WTC11 (cell line): ENCODE measurements at regions not wholly inside any gene's neighbourhood (a gene's known extent, or its start where the extent isn't known, plus 50 kb on each side); places are given as distances from the start of the nearest gene placed in this dataset.
"Not testable (repeated sequence)": the region's sequence is repeated elsewhere in the genome, so short reads cannot be mapped to it uniquely, and the experiment has no call there.

Source experiments
- CREM ChIP-seq: sonication (generic); formaldehyde crosslinking; IDR thresholded peaks from 2 replicates; pipeline ENCODE4 v1.8.1; 2022; ENCODE audit warnings: mild to moderate bottlenecking, missing genetic modification reagents, moderate library complexity
- CTCF ChIP-seq: fragments of 200-600 bp; IDR thresholded peaks from 2 replicates; pipeline ENCODE4 v1.8.0; 2022; ENCODE audit warnings: antibody characterized with exemption
- E2F1 ChIP-seq: sonication (generic); formaldehyde crosslinking; IDR thresholded peaks from 2 replicates; pipeline ENCODE4 v1.8.0; 2022; ENCODE audit warnings: mild to moderate bottlenecking, missing genetic modification reagents
- JUN ChIP-seq: sonication (generic); formaldehyde crosslinking; IDR thresholded peaks from 2 replicates; pipeline ENCODE4 v1.8.0; 2023; ENCODE audit warnings: mild to moderate bottlenecking, missing genetic modification reagents
- MXD4 ChIP-seq: fragments of 250-450 bp; sonication (Bioruptor Pico); IDR thresholded peaks from 2 replicates; pipeline ENCODE4 v1.8.0; 2021; ENCODE audit warnings: mild to moderate bottlenecking, moderate library complexity, borderline replicate concordance
- NFE2L1 ChIP-seq: sonication (generic); formaldehyde crosslinking; IDR thresholded peaks from 2 replicates; pipeline ENCODE4 v1.8.1; 2023; ENCODE audit warnings: missing genetic modification reagents
- NR2C2 ChIP-seq: sonication (generic); formaldehyde crosslinking; IDR thresholded peaks from 2 replicates; pipeline ENCODE4 v1.8.0; 2022; ENCODE audit warnings: mild to moderate bottlenecking, missing genetic modification reagents
- SP1 ChIP-seq: sonication (generic); formaldehyde crosslinking; conservative IDR thresholded peaks from 2 replicates; pipeline ENCODE4 v1.8.1; 2022; ENCODE audit warnings: missing genetic modification reagents
- USF2 ChIP-seq: sonication (generic); formaldehyde crosslinking; IDR thresholded peaks from 2 replicates; pipeline ENCODE4 v1.8.1; 2023; ENCODE audit warnings: mild to moderate bottlenecking, missing genetic modification reagents, moderate library complexity
- ZNF121 ChIP-seq: sonication (generic); formaldehyde crosslinking; IDR thresholded peaks from 2 replicates; pipeline ENCODE4 v1.8.0; 2023; ENCODE audit warnings: missing genetic modification reagents
- ZNF396 ChIP-seq: fragments of 250-450 bp; sonication (Bioruptor Pico); IDR thresholded peaks from 2 replicates; pipeline ENCODE4 v1.8.0; 2021; ENCODE audit warnings: mild to moderate bottlenecking, moderate library complexity, borderline replicate concordance

- TF ChIP-seq JUN (CRISPR knock-in tag); MXD4; NFE2L1 (CRISPR knock-in tag); ZNF396; CTCF; E2F1 (CRISPR knock-in tag); CREM (CRISPR knock-in tag); NR2C2; ZNF121 (CRISPR knock-in tag); SP1 (CRISPR knock-in tag); USF2 (CRISPR knock-in tag): not testable (repeated sequence)
Measured at GRCh38 chrX:66992077-66992476, 353.2 kb upstream of the EDA2R start.
